Panc1 (cell line): ENCODE measurements at regions not wholly inside any gene's neighbourhood (a gene's known extent, or its start where the extent isn't known, plus 50 kb on each side); places are given as distances from the start of the nearest gene placed in this dataset.

Source experiments
- ATAC-seq: fragments of 200-7000 bp; cut with Tn5 transposase; 2 replicates; pipeline ENCODE4 v1.9.1; 2020; ENCODE audit warnings: mild to moderate bottlenecking, moderate library complexity
- BruUV-seq: library from RNA; stranded (reverse); fragments of 400-500 nt; replicated peaks from 2 replicates; lab custom pipeline; 2021; lab: Mats Ljungman, UMichigan
- CTCF ChIA-PET: fragments of 300-600 bp; sonication (Branson Sonifier 250); formaldehyde crosslinking; loops from one replicate; lab custom pipeline; 2022; ENCODE audit warnings: antibody characterized with exemption; lab: Charles Lee
- POLR2A ChIA-PET: fragments of 300-600 bp; sonication (Branson Sonifier 250); formaldehyde crosslinking; loops from one replicate; lab custom pipeline; 2022; ENCODE audit warnings: antibody characterized with exemption; lab: Charles Lee
- DNase-seq: peaks from one replicate; pipeline ENCODE4 v3.0.0-alpha.2; 2010; ENCODE audit warnings: low read depth, low spot score
- H3K27ac ChIP-seq: 2 replicates; pipeline ENCODE4 v1.5.1; 2011; ENCODE audit warnings: mild to moderate bottlenecking, low read length, inconsistent platforms
- H3K27me3 ChIP-seq: fragments of 200-500 bp; sonication (Bioruptor generic); 2 replicates; pipeline ENCODE4 v1.6.0; 2014; ENCODE audit warnings: low read length, inconsistent platforms; ENCODE audit not compliant: control insufficient read depth, insufficient read depth
- H3K36me3 ChIP-seq: fragments of 200-500 bp; sonication (Bioruptor generic); 2 replicates; pipeline ENCODE4 v1.5.1; 2014; ENCODE audit warnings: inconsistent platforms, mild to moderate bottlenecking, low read length, moderate library complexity; ENCODE audit not compliant: control insufficient read depth, insufficient read depth
- H3K4me1 ChIP-seq: 2 replicates; pipeline ENCODE4 v1.5.1; 2011; ENCODE audit warnings: inconsistent platforms, mild to moderate bottlenecking, low read length, moderate library complexity; ENCODE audit not compliant: control insufficient read depth, insufficient read depth
- H3K4me3 ChIP-seq, 2 experiments: 2 replicates each; pipeline ENCODE4 v1.5.1; 2011 to 2012; ENCODE audit warnings: low read depth in 2 of 2, low read length in 2 of 2, mild to moderate bottlenecking in 2 of 2, inconsistent platforms in 1 of 2, moderate library complexity in 1 of 2
- H3K9me3 ChIP-seq: fragments of 200-500 bp; sonication (Bioruptor generic); 2 replicates; pipeline ENCODE4 v1.5.1; 2014; ENCODE audit warnings: low read depth, mild to moderate bottlenecking, inconsistent platforms, low read length, moderate library complexity; ENCODE audit not compliant: control insufficient read depth, insufficient read depth
- POLR2AphosphoS5 ChIP-seq: IDR thresholded peaks from 2 replicates; pipeline ENCODE4 v1.6.1; 2012; ENCODE audit warnings: mild to moderate bottlenecking, low read depth, low read length, moderate library complexity
- SIN3A ChIP-seq: IDR thresholded peaks from 2 replicates; pipeline ENCODE4 v1.6.1; 2012; ENCODE audit warnings: low read depth, mild to moderate bottlenecking, low read length, moderate library complexity, borderline replicate concordance; ENCODE audit not compliant: insufficient read depth
- TCF7L2 ChIP-seq: IDR thresholded peaks from 2 replicates; pipeline ENCODE4 v1.6.1; 2011; ENCODE audit warnings: mild to moderate bottlenecking, low read depth, low read length, inconsistent platforms
- in situ Hi-C: cut with HindIII; loops from 2 replicates; pipeline ENCODE4 v1.10.0; 2016; ENCODE audit warnings: low sequenced_read_pairs, low pct_unique_long_range_greater_than_20kb
- intact Hi-C: fragments of 100-400 bp; cut with micrococcal nuclease; formaldehyde crosslinking; loops from one replicate; pipeline ENCODE4 v1.10.0; 2022; ENCODE audit not compliant: unreplicated experiment
- TF ChIP-seq, protein P1 (sequence below): fragments of 450-650 bp; IDR thresholded peaks from 2 replicates; pipeline ENCODE4 v1.5.1; 2017; ENCODE audit warnings: mild to moderate bottlenecking
- TF ChIP-seq, protein P2 (sequence below), 2 experiments: IDR thresholded peaks; 2 replicates each; pipeline ENCODE4 v1.6.1; 2011 to 2012; ENCODE audit warnings: low read depth in 2 of 2, control low read depth in 1 of 2, low read length in 1 of 2, mild to moderate bottlenecking in 1 of 2, moderate library complexity in 1 of 2; ENCODE audit not compliant: insufficient read depth in 1 of 2

DNA sequence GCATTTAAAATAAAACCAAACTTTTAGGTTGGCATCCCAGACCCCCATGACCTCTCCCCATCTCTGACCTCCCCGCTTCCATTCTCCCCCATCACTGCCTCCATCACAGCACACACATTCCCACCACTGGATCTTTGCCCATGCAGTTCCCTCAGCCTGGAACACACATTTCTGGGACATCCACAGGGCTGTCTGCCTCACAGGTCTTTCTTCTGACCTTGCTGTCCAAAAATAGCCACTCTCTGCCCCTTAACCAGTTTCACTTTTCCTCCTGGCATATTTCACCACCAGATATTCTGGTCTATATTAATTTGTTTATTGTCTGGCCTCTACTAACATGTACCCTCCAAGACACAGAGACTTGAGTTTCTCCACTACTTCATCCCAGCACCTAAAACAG, 75.2 kb upstream of the PRDM11 start:
- no peak for ATAC-seq
- no peak overlapping the region for H3K27ac ChIP-seq
- DNase-seq = no peak
- no peaks in the 10 kb centered on the region for H3K9me3 ChIP-seq
- H3K4me1 ChIP-seq = no peaks in the 10 kb centered on the region
- TF ChIP-seq, protein P1, sequence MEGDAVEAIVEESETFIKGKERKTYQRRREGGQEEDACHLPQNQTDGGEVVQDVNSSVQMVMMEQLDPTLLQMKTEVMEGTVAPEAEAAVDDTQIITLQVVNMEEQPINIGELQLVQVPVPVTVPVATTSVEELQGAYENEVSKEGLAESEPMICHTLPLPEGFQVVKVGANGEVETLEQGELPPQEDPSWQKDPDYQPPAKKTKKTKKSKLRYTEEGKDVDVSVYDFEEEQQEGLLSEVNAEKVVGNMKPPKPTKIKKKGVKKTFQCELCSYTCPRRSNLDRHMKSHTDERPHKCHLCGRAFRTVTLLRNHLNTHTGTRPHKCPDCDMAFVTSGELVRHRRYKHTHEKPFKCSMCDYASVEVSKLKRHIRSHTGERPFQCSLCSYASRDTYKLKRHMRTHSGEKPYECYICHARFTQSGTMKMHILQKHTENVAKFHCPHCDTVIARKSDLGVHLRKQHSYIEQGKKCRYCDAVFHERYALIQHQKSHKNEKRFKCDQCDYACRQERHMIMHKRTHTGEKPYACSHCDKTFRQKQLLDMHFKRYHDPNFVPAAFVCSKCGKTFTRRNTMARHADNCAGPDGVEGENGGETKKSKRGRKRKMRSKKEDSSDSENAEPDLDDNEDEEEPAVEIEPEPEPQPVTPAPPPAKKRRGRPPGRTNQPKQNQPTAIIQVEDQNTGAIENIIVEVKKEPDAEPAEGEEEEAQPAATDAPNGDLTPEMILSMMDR = no peak
- TF ChIP-seq POLR2AphosphoS5 = no peak
- TF ChIP-seq, protein P2, sequence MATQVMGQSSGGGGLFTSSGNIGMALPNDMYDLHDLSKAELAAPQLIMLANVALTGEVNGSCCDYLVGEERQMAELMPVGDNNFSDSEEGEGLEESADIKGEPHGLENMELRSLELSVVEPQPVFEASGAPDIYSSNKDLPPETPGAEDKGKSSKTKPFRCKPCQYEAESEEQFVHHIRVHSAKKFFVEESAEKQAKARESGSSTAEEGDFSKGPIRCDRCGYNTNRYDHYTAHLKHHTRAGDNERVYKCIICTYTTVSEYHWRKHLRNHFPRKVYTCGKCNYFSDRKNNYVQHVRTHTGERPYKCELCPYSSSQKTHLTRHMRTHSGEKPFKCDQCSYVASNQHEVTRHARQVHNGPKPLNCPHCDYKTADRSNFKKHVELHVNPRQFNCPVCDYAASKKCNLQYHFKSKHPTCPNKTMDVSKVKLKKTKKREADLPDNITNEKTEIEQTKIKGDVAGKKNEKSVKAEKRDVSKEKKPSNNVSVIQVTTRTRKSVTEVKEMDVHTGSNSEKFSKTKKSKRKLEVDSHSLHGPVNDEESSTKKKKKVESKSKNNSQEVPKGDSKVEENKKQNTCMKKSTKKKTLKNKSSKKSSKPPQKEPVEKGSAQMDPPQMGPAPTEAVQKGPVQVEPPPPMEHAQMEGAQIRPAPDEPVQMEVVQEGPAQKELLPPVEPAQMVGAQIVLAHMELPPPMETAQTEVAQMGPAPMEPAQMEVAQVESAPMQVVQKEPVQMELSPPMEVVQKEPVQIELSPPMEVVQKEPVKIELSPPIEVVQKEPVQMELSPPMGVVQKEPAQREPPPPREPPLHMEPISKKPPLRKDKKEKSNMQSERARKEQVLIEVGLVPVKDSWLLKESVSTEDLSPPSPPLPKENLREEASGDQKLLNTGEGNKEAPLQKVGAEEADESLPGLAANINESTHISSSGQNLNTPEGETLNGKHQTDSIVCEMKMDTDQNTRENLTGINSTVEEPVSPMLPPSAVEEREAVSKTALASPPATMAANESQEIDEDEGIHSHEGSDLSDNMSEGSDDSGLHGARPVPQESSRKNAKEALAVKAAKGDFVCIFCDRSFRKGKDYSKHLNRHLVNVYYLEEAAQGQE (IDR thresholded peaks at IDR 0.05; ENCODE audit: insufficient read depth in 1 of 2, low read depth in 2 of 2, low read length in 1 of 2) = no peak
- no peak for TF ChIP-seq SIN3A
- no peaks in the 10 kb centered on the region for H3K27me3 ChIP-seq
- intact Hi-C loops (no loop called here), in situ Hi-C loops (no loop called here)
- POLR2A ChIA-PET = no interaction called here
- BruUV-seq = no TSS peak
- H3K36me3 ChIP-seq = no peaks in the 10 kb centered on the region
- H3K4me3 ChIP-seq = no peak overlapping the region
- CTCF ChIA-PET = no interaction called here

DNA sequence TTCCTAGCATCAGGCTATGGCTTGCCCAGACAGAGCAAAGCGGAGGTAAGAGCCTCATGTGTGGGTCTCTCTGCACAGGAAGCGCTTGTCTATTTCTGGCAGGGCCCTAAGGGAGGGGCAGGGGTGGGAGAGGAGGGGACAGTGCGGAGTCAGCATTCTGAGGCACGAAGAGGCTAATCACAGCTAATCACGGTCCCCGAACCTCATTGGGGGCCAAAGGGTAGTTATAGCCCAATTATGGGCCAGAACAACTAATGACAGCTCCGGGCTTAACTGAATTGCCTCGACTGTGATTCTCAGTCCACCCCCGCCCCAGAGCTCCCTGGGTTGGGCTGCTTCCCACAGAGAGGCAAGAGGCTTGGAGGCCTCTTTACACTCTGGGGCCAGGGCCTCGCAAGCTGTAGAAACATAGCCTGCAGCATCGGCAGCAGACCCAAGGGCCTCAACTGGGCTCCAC, 72.7 kb upstream of the PRDM11 start:
- Histone ChIP-seq H3K4me3 (no peak overlapping the region), H3K27me3 (peaks cover 2% of the 10 kb centered on the region; the same call in 1 of the 2 replicates), H3K36me3 (no peaks in the 10 kb centered on the region), H3K27ac (no peak overlapping the region), H3K4me1 (no peaks in the 10 kb centered on the region), H3K9me3 (no peaks in the 10 kb centered on the region)
- BruUV-seq = no TSS peak
- intact Hi-C loops = no loop called here
- ATAC-seq (no peak), DNase-seq (no peak)
- CTCF ChIA-PET = interaction anchor here (0.5 kb wide), 1 partner anchor 162 kb away, joined by 7 read pairs; no protein-coding TSS in a partner anchor
- POLR2A ChIA-PET = no interaction called here
- TF ChIP-seq, protein P1 = no peak
- TF ChIP-seq POLR2AphosphoS5 (no peak), SIN3A (no peak), TCF7L2 (no peak)
- in situ Hi-C loops = no loop called here
